ENCODE measurements at regions not wholly inside any gene's neighbourhood (a gene's known extent, or its start where the extent isn't known, plus 50 kb on each side); places are given as distances from the start of the nearest gene placed in this dataset.

GRCh38 chr7:12741951-12742575 is 54.6 kb downstream of the ARL4A start:
- no peak for DNase-seq (ENCODE audit: low read depth)
- H3K4me3 ChIP-seq (replicated peaks; ENCODE audit: low read depth, low read length), result no peak overlapping the region
- TF ChIP-seq, protein P1, sequence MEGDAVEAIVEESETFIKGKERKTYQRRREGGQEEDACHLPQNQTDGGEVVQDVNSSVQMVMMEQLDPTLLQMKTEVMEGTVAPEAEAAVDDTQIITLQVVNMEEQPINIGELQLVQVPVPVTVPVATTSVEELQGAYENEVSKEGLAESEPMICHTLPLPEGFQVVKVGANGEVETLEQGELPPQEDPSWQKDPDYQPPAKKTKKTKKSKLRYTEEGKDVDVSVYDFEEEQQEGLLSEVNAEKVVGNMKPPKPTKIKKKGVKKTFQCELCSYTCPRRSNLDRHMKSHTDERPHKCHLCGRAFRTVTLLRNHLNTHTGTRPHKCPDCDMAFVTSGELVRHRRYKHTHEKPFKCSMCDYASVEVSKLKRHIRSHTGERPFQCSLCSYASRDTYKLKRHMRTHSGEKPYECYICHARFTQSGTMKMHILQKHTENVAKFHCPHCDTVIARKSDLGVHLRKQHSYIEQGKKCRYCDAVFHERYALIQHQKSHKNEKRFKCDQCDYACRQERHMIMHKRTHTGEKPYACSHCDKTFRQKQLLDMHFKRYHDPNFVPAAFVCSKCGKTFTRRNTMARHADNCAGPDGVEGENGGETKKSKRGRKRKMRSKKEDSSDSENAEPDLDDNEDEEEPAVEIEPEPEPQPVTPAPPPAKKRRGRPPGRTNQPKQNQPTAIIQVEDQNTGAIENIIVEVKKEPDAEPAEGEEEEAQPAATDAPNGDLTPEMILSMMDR (IDR thresholded peaks at IDR 0.05; ENCODE audit: low read length, missing control alignments), result no peak

GRCh38 chr7:12746211-12746610 is 58.8 kb downstream of the ARL4A start:
- no peak overlapping the region for H3K4me3 ChIP-seq (replicated peaks; ENCODE audit: low read depth, low read length)
- TF ChIP-seq, protein P1 (IDR thresholded peaks at IDR 0.05; ENCODE audit: low read length, missing control alignments), result no peak
- DNase-seq (ENCODE audit: low read depth), result no peak

- TF ChIP-seq, protein P1 (IDR thresholded peaks at IDR 0.05; ENCODE audit: low read length, missing control alignments), result no peak
- H3K4me3 ChIP-seq (replicated peaks; ENCODE audit: low read depth, low read length), result no peak overlapping the region
- no peak for DNase-seq (ENCODE audit: low read depth)
Measured at GRCh38 chr7:12747687-12748306, 60.4 kb downstream of the ARL4A start.

DNA sequence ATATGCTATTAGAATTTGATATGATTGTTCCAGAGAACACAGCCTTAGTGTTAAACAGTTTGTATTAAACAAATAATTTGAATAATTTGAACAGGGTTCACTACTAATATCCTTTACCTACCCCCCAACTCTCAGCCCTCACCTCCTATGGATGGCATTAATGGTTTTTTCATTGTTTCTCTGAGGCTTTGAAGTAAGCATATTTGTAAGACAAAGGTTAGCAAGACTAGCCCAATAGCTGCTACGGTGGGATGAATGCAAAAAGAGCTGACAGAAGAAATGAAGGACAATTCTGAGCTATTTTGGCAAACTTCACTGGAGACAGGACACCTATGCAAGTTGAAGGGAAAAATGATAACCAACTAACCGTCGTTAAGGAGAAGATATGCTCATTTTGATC is 61.6 kb downstream of the ARL4A start:
- DNase-seq (ENCODE audit: low read depth), result no peak
- TF ChIP-seq, protein P1 (IDR thresholded peaks at IDR 0.05; ENCODE audit: low read length, missing control alignments), result no peak
- no peak overlapping the region for H3K4me3 ChIP-seq (replicated peaks; ENCODE audit: low read depth, low read length)

DNA sequence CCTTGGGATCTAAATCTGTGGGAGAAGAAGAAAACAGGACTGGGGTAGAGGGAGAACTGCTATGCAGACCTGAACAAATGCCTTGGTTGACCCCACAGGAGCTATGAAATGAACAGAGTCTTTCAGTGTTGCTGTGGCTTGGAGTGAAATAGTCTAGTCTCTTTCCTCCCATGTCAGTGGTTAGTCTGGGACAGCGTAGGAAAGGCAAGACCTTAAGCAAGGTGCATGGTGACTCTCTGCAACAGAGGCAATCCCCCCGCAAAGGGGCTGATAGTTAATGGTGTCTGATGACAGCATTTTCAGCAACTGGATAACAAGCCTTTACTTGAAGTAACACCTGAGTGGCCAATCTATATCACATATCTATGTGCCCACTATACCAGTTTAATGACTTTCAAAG is 62.3 kb downstream of the ARL4A start:
- TF ChIP-seq, protein P1 (IDR thresholded peaks at IDR 0.05; ENCODE audit: low read length, missing control alignments), result no peak
- H3K4me3 ChIP-seq (replicated peaks; ENCODE audit: low read depth, low read length), result no peak overlapping the region
- no peak for DNase-seq (ENCODE audit: low read depth)

DNA sequence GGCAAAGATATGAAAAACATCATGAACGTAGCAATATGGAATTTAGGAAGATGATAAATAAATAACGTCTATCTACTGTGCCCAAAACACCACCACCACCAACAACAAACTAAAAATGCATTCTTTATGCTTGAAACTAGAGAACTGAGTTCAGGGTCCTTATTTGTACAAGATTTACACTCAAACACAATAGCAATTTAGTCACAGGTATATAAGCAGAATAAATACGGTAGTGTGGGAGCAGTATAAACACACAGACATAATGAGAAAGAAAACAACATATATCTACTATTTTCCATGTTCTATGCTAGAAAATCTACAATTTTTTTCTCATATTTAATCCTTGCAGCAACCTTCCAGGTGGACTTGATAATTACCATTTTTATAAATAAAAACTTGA is 64.3 kb downstream of the ARL4A start:
- DNase-seq (ENCODE audit: low read depth), result no peak
- no peak overlapping the region for H3K4me3 ChIP-seq (replicated peaks; ENCODE audit: low read depth, low read length)
- TF ChIP-seq, protein P1 (IDR thresholded peaks at IDR 0.05; ENCODE audit: low read length, missing control alignments), result no peak

GRCh38 chr7:12754179-12754578 is 66.7 kb downstream of the ARL4A start:
- TF ChIP-seq, protein P1 (IDR thresholded peaks at IDR 0.05; ENCODE audit: low read length, missing control alignments), result no peak
- DNase-seq (ENCODE audit: low read depth), result peak; percentile 31
- H3K4me3 ChIP-seq (replicated peaks; ENCODE audit: low read depth, low read length), result no peak overlapping the region
